Esophagus muscularis mucosa (tissue), 4 donors: ENCODE measurements at regions not wholly inside any gene's neighbourhood (a gene's known extent, or its start where the extent isn't known, plus 50 kb on each side); places are given as distances from the start of the nearest gene placed in this dataset.
A peak's percentile ranks its signal among the peaks of the same experiment; 100 is the strongest.
"Not testable (repeated sequence)": the region's sequence is repeated elsewhere in the genome, so short reads cannot be mapped to it uniquely, and the experiment has no call there.

ENCODE experiments used
- DNase-seq: peaks from one replicate; pipeline ENCODE4 v3.0.0-alpha.2; 2017; ENCODE audit errors: extremely low spot score
- H3K27ac ChIP-seq, 4 donors: fragments of 200-600 bp; sonication (generic); replicated peaks in 1 of 4; 1 replicate in 3 of 4; 2 replicates in 1 of 4; pipeline ENCODE4 v1.5.1; 2016 to 2019; ENCODE audit warnings: mild to moderate bottlenecking in 1 of 4
- H3K27me3 ChIP-seq, 4 donors: fragments of 200-600 bp; sonication (generic); one replicate each; pipeline versions ENCODE4 v1.5.1 to v1.6.0; 2016 to 2019
- H3K36me3 ChIP-seq, 4 donors: fragments of 200-600 bp; sonication (generic); one replicate each; pipeline ENCODE4 v1.5.1; 2016 to 2019
- H3K4me1 ChIP-seq, 4 donors: fragments of 200-600 bp; sonication (generic); one replicate each; pipeline ENCODE4 v1.5.1; 2016 to 2019
- H3K4me3 ChIP-seq, 4 donors: fragments of 200-600 bp; sonication (generic); 1 replicate in 2 of 4; 2 replicates in 2 of 4; pipeline ENCODE4 v1.5.1; 2016 to 2019; ENCODE audit warnings: mild to moderate bottlenecking in 4 of 4, moderate library complexity in 1 of 4
- H3K9me3 ChIP-seq, 4 donors: fragments of 200-600 bp; sonication (generic); 1 replicate in 3 of 4; 2 replicates in 1 of 4; pipeline ENCODE4 v1.5.1; 2016 to 2019
- CTCF ChIP-seq, 3 experiments: fragments of 200-600 bp in 2 of 3; fragments of 450-650 bp in 1 of 3; sonication (generic) in 2 of 3; IDR thresholded peaks; one replicate each; pipeline ENCODE4 v1.5.1; 2017 to 2019; ENCODE audit warnings: antibody characterized with exemption in 3 of 3, mild to moderate bottlenecking in 2 of 3, moderate library complexity in 1 of 3
- EP300 ChIP-seq: sonication (generic); formaldehyde crosslinking; IDR thresholded peaks from one replicate; pipeline ENCODE4 v1.6.1; 2017; ENCODE audit warnings: antibody characterized with exemption
- POLR2A ChIP-seq: fragments of 450-650 bp; IDR thresholded peaks from one replicate; pipeline ENCODE4 v1.6.1; 2017; ENCODE audit warnings: antibody characterized with exemption, moderate library complexity, mild to moderate bottlenecking, low read depth
- POLR2AphosphoS5 ChIP-seq, 2 donors: sonication (generic); formaldehyde crosslinking; IDR thresholded peaks; one replicate each; pipeline ENCODE4 v1.6.1; 2017; ENCODE audit warnings: antibody characterized with exemption in 2 of 2
- WGBS: methylation state at CpG from one replicate; pipeline ENCODE4 v1.1.5; 2018; 5-methylcytosine and 5-hydroxymethylcytosine counted together
- intact Hi-C: fragments of 100-400 bp; cut with DNase I; formaldehyde crosslinking; loops from one replicate; pipeline ENCODE4 v1.15.1; 2023

GRCh38 chr7:24102988-24103387 is 181.0 kb upstream of the NPY start:
- TF ChIP-seq POLR2A: no peak
- no peak for TF ChIP-seq EP300
- TF ChIP-seq CTCF (IDR thresholded peaks at IDR 0.05): no peak
- TF ChIP-seq POLR2AphosphoS5 (IDR thresholded peaks at IDR 0.05): no peak
- no peak overlapping the region for H3K27ac ChIP-seq
- no peak overlapping the region for H3K4me3 ChIP-seq
- peaks cover 0 to 14% (median 4%) of the 10 kb centered on the region in 4 donors for H3K9me3 ChIP-seq
- intact Hi-C loops: no loop called here
- H3K27me3 ChIP-seq: no peaks in the 10 kb centered on the region
- no peaks in the 10 kb centered on the region for H3K4me1 ChIP-seq
- H3K36me3 ChIP-seq: no peaks in the 10 kb centered on the region
- DNase-seq: no peak

- no peak overlapping the region for H3K27ac ChIP-seq
- no peaks in the 10 kb centered on the region for H3K9me3 ChIP-seq
- no peak for DNase-seq
- intact Hi-C loops: no loop called here
- H3K4me3 ChIP-seq: no peak overlapping the region
- WGBS: 67% methylated on average over 1 of the region's 1 CpG
- H3K27me3 ChIP-seq: peaks cover 0 to 4% (median 0%) of the 10 kb centered on the region in 4 donors
- H3K4me1 ChIP-seq: no peaks in the 10 kb centered on the region
- H3K36me3 ChIP-seq: no peaks in the 10 kb centered on the region
- no peak for TF ChIP-seq EP300
- TF ChIP-seq CTCF (IDR thresholded peaks at IDR 0.05): no peak
- TF ChIP-seq POLR2AphosphoS5 (IDR thresholded peaks at IDR 0.05): no peak
- no peak for TF ChIP-seq POLR2A
Observed at GRCh38 chr7:24108906-24109376, 175.0 kb upstream of the NPY start.

GRCh38 chr7:24110056-24110455 is 173.9 kb upstream of the NPY start:
- no peaks in the 10 kb centered on the region for H3K4me1 ChIP-seq
- H3K27me3 ChIP-seq: peaks cover 0 to 4% (median 0%) of the 10 kb centered on the region in 4 donors
- no peaks in the 10 kb centered on the region for H3K9me3 ChIP-seq
- no peak overlapping the region for H3K27ac ChIP-seq
- WGBS: 59% methylated on average over 2 of the region's 2 CpGs
- intact Hi-C loops: no loop called here
- TF ChIP-seq EP300 (no peak), POLR2A (no peak), CTCF (IDR thresholded peaks at IDR 0.05) (no peak), POLR2AphosphoS5 (IDR thresholded peaks at IDR 0.05) (no peak)
- no peak overlapping the region for H3K4me3 ChIP-seq
- no peaks in the 10 kb centered on the region for H3K36me3 ChIP-seq
- no peak for DNase-seq

- intact Hi-C loops: no loop called here
- TF ChIP-seq EP300: no peak
- no peak for TF ChIP-seq POLR2A
- TF ChIP-seq POLR2AphosphoS5 (IDR thresholded peaks at IDR 0.05): no peak
- no peak for TF ChIP-seq CTCF (IDR thresholded peaks at IDR 0.05)
- Histone ChIP-seq H3K27ac (no peak overlapping the region), H3K4me1 (no peaks in the 10 kb centered on the region), H3K4me3 (no peak overlapping the region), H3K9me3 (no peaks in the 10 kb centered on the region), H3K36me3 (no peaks in the 10 kb centered on the region), H3K27me3 (peaks cover 0 to 4% (median 0%) of the 10 kb centered on the region in 4 donors)
- DNase-seq: peak; percentile 60
- WGBS: 92% methylated on average over 7 of the region's 7 CpGs
Observed at GRCh38 chr7:24113506-24113905, 170.5 kb upstream of the NPY start.

GRCh38 chr7:24115661-24116060 is 168.3 kb upstream of the NPY start:
- Histone ChIP-seq H3K4me1 (no peaks in the 10 kb centered on the region), H3K4me3 (no peak overlapping the region), H3K27ac (no peak overlapping the region), H3K9me3 (no peaks in the 10 kb centered on the region), H3K36me3 (no peaks in the 10 kb centered on the region), H3K27me3 (no peaks in the 10 kb centered on the region)
- TF ChIP-seq CTCF (IDR thresholded peaks at IDR 0.05) (no peak), POLR2AphosphoS5 (IDR thresholded peaks at IDR 0.05) (no peak), EP300 (no peak), POLR2A (no peak)
- intact Hi-C loops: no loop called here
- WGBS: 81% methylated on average over 3 of the region's 3 CpGs
- DNase-seq: no peak

- H3K27ac ChIP-seq, intact Hi-C loops, H3K9me3 ChIP-seq, H3K36me3 ChIP-seq, H3K4me3 ChIP-seq, H3K27me3 ChIP-seq, H3K4me1 ChIP-seq: not testable (repeated sequence)
- WGBS: 74% methylated on average over 4 of the region's 7 CpGs
- peak; percentile 78 for DNase-seq
Observed at GRCh38 chr7:24117903-24118499, 166.0 kb upstream of the NPY start.
